ENCODE measurements at regions not wholly inside any gene's neighbourhood (a gene's known extent, or its start where the extent isn't known, plus 50 kb on each side); places are given as distances from the start of the nearest gene placed in this dataset.

- no peak for TF ChIP-seq CTCF (IDR thresholded peaks at IDR 0.05; ENCODE audit: insufficient read depth, low read depth, low read length)
- DNase-seq (ENCODE audit: low read depth), result no peak
- H3K4me3 ChIP-seq (ENCODE audit: low read depth, low read length), result no peak overlapping the region
Observed at GRCh38 chr2:146754606-146755005, 1090.2 kb upstream of the ACVR2A start.

- no peak for TF ChIP-seq CTCF (IDR thresholded peaks at IDR 0.05; ENCODE audit: insufficient read depth, low read depth, low read length)
- DNase-seq (ENCODE audit: low read depth), result no peak
- H3K4me3 ChIP-seq (ENCODE audit: low read depth, low read length), result no peak overlapping the region
Observed at GRCh38 chr2:146748046-146748445, 1096.8 kb upstream of the ACVR2A start.

GRCh38 chr2:146741260-146741659, 1103.6 kb upstream of the ACVR2A start:
- no peak overlapping the region for H3K4me3 ChIP-seq (ENCODE audit: low read depth, low read length)
- TF ChIP-seq CTCF (IDR thresholded peaks at IDR 0.05; ENCODE audit: insufficient read depth, low read depth, low read length), result no peak
- DNase-seq (ENCODE audit: low read depth), result no peak

- no peak overlapping the region for H3K4me3 ChIP-seq (ENCODE audit: low read depth, low read length)
- TF ChIP-seq CTCF (IDR thresholded peaks at IDR 0.05; ENCODE audit: insufficient read depth, low read depth, low read length), result no peak
- DNase-seq (ENCODE audit: low read depth), result no peak
Observed at GRCh38 chr2:146734821-146735190, 1110.0 kb upstream of the ACVR2A start.

GRCh38 chr2:146734042-146734820, 1110.6 kb upstream of the ACVR2A start:
- TF ChIP-seq CTCF (IDR thresholded peaks at IDR 0.05; ENCODE audit: insufficient read depth, low read depth, low read length), result peak; percentile 60
- no peak overlapping the region for H3K4me3 ChIP-seq (ENCODE audit: low read depth, low read length)

GRCh38 chr2:146730882-146731281, 1113.9 kb upstream of the ACVR2A start:
- TF ChIP-seq CTCF (IDR thresholded peaks at IDR 0.05; ENCODE audit: insufficient read depth, low read depth, low read length), result no peak
- H3K4me3 ChIP-seq (ENCODE audit: low read depth, low read length), result no peak overlapping the region
- peak; percentile 3 for DNase-seq (ENCODE audit: low read depth)

More at GRCh38 chr2:146734042-146734820, 1110.6 kb upstream of the ACVR2A start:
- DNase-seq (ENCODE audit: low read depth), result peak; percentile 81

GRCh38 chr2:146721486-146721885, 1123.3 kb upstream of the ACVR2A start:
- no peak for TF ChIP-seq CTCF (IDR thresholded peaks at IDR 0.05; ENCODE audit: insufficient read depth, low read depth, low read length)
- no peak for DNase-seq (ENCODE audit: low read depth)

More at GRCh38 chr2:146721486-146721885, 1123.3 kb upstream of the ACVR2A start:
- H3K4me3 ChIP-seq (ENCODE audit: low read depth, low read length), result no peak overlapping the region
